EH (cell line): ENCODE measurements at regions not wholly inside any gene's neighbourhood (a gene's known extent, or its start where the extent isn't known, plus 50 kb on each side); places are given as distances from the start of the nearest gene placed in this dataset.
"Not testable (repeated sequence)": the region's sequence is repeated elsewhere in the genome, so short reads cannot be mapped to it uniquely, and the experiment has no call there.

ENCODE experiments used
- DNase-seq: peaks from one replicate; pipeline ENCODE4 v3.0.0-alpha.2; 2015; ENCODE audit warnings: low read depth

GRCh38 chr5:33209252-33209651 is 231.5 kb upstream of the TARS1 start:
- DNase-seq, result no peak

- not testable (repeated sequence) for DNase-seq
Observed at GRCh38 chr5:33210221-33210620, 230.5 kb upstream of the TARS1 start.

- no peak for DNase-seq
Observed at GRCh38 chr5:33210978-33211377, 229.8 kb upstream of the TARS1 start.

- DNase-seq, result no peak
Observed at GRCh38 chr5:33212439-33212838, 228.3 kb upstream of the TARS1 start.

GRCh38 chr5:33212900-33213299 is 227.9 kb upstream of the TARS1 start:
- DNase-seq, result no peak

GRCh38 chr5:33223563-33224284 is 217.0 kb upstream of the TARS1 start:
- no peak for DNase-seq

GRCh38 chr5:33224285-33224961 is 216.3 kb upstream of the TARS1 start:
- no peak for DNase-seq

GRCh38 chr5:33227247-33227646 is 213.5 kb upstream of the TARS1 start:
- DNase-seq, result peak; percentile 54

GRCh38 chr5:33227746-33228145 is 213.0 kb upstream of the TARS1 start:
- DNase-seq, result peak; percentile 24

- DNase-seq, result peak; percentile 40
Observed at GRCh38 chr5:33228149-33228548, 212.6 kb upstream of the TARS1 start.

GRCh38 chr5:33229216-33229615 is 211.5 kb upstream of the TARS1 start:
- DNase-seq, result no peak

- DNase-seq, result no peak
Observed at GRCh38 chr5:33230467-33231078, 210.2 kb upstream of the TARS1 start.

- peak; percentile 41 for DNase-seq
Observed at GRCh38 chr5:33231214-33231710, 209.5 kb upstream of the TARS1 start.

GRCh38 chr5:33231935-33232334 is 208.8 kb upstream of the TARS1 start:
- DNase-seq, result peak; percentile 84

GRCh38 chr5:33232731-33233505 is 207.8 kb upstream of the TARS1 start:
- peak; percentile 31 for DNase-seq

GRCh38 chr5:33235304-33235703 is 205.5 kb upstream of the TARS1 start:
- no peak for DNase-seq

- DNase-seq, result no peak
Observed at GRCh38 chr5:33235824-33236223, 204.9 kb upstream of the TARS1 start.

GRCh38 chr5:33237471-33237870 is 203.3 kb upstream of the TARS1 start:
- no peak for DNase-seq

- no peak for DNase-seq
Observed at GRCh38 chr5:33238826-33239695, 201.7 kb upstream of the TARS1 start.

- no peak for DNase-seq
Observed at GRCh38 chr5:33240558-33240957, 200.2 kb upstream of the TARS1 start.

GRCh38 chr5:33241802-33242201 is 199.0 kb upstream of the TARS1 start:
- no peak for DNase-seq
